HFF-Myc (cell line): ENCODE measurements at regions not wholly inside any gene's neighbourhood (a gene's known extent, or its start where the extent isn't known, plus 50 kb on each side); places are given as distances from the start of the nearest gene placed in this dataset.

Experiments
- DNase-seq: peaks from one replicate; pipeline ENCODE4 v3.0.0-alpha.2; 2011; ENCODE audit warnings: low read depth; ENCODE audit errors: extremely low read depth
- H3K4me3 ChIP-seq: replicated peaks from 2 replicates; pipeline ENCODE4 v1.5.1; 2011; ENCODE audit warnings: low read depth, mild to moderate bottlenecking, control low read depth, low read length
- CTCF ChIP-seq: IDR thresholded peaks from 2 replicates; pipeline ENCODE4 v1.5.1; 2012; ENCODE audit warnings: mild to moderate bottlenecking, low read depth, low read length, control low read depth; ENCODE audit errors: missing control alignments

GRCh38 chr18:10304853-10305252 is 149.6 kb upstream of the APCDD1 start:
- H3K4me3 ChIP-seq, result no peak overlapping the region
- no peak for DNase-seq
- TF ChIP-seq CTCF, result no peak

- no peak for TF ChIP-seq CTCF
- H3K4me3 ChIP-seq, result no peak overlapping the region
- no peak for DNase-seq
Observed at GRCh38 chr18:10306779-10307178, 147.7 kb upstream of the APCDD1 start.

- TF ChIP-seq CTCF, result no peak
- no peak overlapping the region for H3K4me3 ChIP-seq
- DNase-seq, result no peak
Observed at GRCh38 chr18:10308154-10308553, 146.3 kb upstream of the APCDD1 start.

- DNase-seq, result no peak
- no peak for TF ChIP-seq CTCF
- H3K4me3 ChIP-seq, result no peak overlapping the region
Observed at GRCh38 chr18:10310626-10311025, 143.8 kb upstream of the APCDD1 start.

GRCh38 chr18:10312326-10313015 is 142.0 kb upstream of the APCDD1 start:
- no peak for TF ChIP-seq CTCF
- no peak overlapping the region for H3K4me3 ChIP-seq
- no peak for DNase-seq

- no peak overlapping the region for H3K4me3 ChIP-seq
- TF ChIP-seq CTCF, result no peak
- DNase-seq, result no peak
Observed at GRCh38 chr18:10313016-10313342, 141.5 kb upstream of the APCDD1 start.

GRCh38 chr18:10314066-10314465 is 140.4 kb upstream of the APCDD1 start:
- no peak for TF ChIP-seq CTCF
- H3K4me3 ChIP-seq, result no peak overlapping the region
- DNase-seq, result no peak
